ENCODE measurements at regions not wholly inside any gene's neighbourhood (a gene's known extent, or its start where the extent isn't known, plus 50 kb on each side); places are given as distances from the start of the nearest gene placed in this dataset.

GRCh38 chr2:167484875-167485274, 596.6 kb downstream of the XIRP2 start:
- H3K27ac ChIP-seq (ENCODE audit: control insufficient read depth, insufficient read depth, low read length): no peak overlapping the region
- no peaks in the 10 kb centered on the region for H4K20me1 ChIP-seq (ENCODE audit: control insufficient read depth, extremely low read depth, insufficient read depth, low read length)
- H2AFZ ChIP-seq (ENCODE audit: control insufficient read depth, low read length): no peak overlapping the region
- no peak overlapping the region for H3K9ac ChIP-seq (ENCODE audit: control insufficient read depth, extremely low read depth, insufficient read depth, low read length)
- no peak for FAIRE-seq
- H3K4me2 ChIP-seq (ENCODE audit: control insufficient read depth, extremely low read depth, insufficient read depth, low read depth, low read length): no peak overlapping the region
- no peaks in the 10 kb centered on the region for H3K36me3 ChIP-seq (ENCODE audit: control insufficient read depth in 2 of 2, extremely low read depth in 1 of 2, insufficient read depth in 2 of 2, low read length in 2 of 2)
- H3K9me3 ChIP-seq (ENCODE audit: control insufficient read depth, low read depth, low read length): no peaks in the 10 kb centered on the region
- H3K9me1 ChIP-seq (ENCODE audit: control insufficient read depth, extremely low read depth, insufficient read depth, low read length): no peaks in the 10 kb centered on the region
- H3K4me1 ChIP-seq (ENCODE audit: control insufficient read depth, extremely low read depth, insufficient read depth, low read length): no peaks in the 10 kb centered on the region
- dilution Hi-C loops (cut with MboI; ENCODE audit: extremely low pct_ligation_motif_present, low sequenced_read_pairs): no loop called here
- H3K79me2 ChIP-seq (ENCODE audit: control insufficient read depth, insufficient read depth, low read length): no peaks in the 10 kb centered on the region
- TF ChIP-seq EZH2 (IDR thresholded peaks at IDR 0.05; ENCODE audit: low read length) (no peak), CTCF (optimal IDR thresholded peaks at IDR 0.05 in 1 of 3, IDR thresholded peaks at IDR 0.05 in 1 of 3, conservative IDR thresholded peaks at IDR 0.05 in 1 of 3; ENCODE audit: extremely low read depth in 1 of 3, insufficient read depth in 2 of 3, low read length in 3 of 3) (no peak)
- no peaks in the 10 kb centered on the region for H3K27me3 ChIP-seq (ENCODE audit: control insufficient read depth, extremely low read depth, insufficient read depth, low read length)
- no peak overlapping the region for H3K4me3 ChIP-seq (ENCODE audit: control insufficient read depth in 2 of 3, extremely low read depth in 1 of 3, insufficient read depth in 2 of 3, low read depth in 1 of 3, low read length in 3 of 3)
- no peak for DNase-seq (ENCODE audit: low read depth, low spot score)

GRCh38 chr2:167480986-167481309, 592.7 kb downstream of the XIRP2 start:
- Histone ChIP-seq H2AFZ (ENCODE audit: control insufficient read depth, low read length) (no peak overlapping the region), H3K9me1 (ENCODE audit: control insufficient read depth, extremely low read depth, insufficient read depth, low read length) (no peaks in the 10 kb centered on the region), H3K36me3 (ENCODE audit: control insufficient read depth in 2 of 2, extremely low read depth in 1 of 2, insufficient read depth in 2 of 2, low read length in 2 of 2) (no peaks in the 10 kb centered on the region), H3K4me2 (ENCODE audit: control insufficient read depth, extremely low read depth, insufficient read depth, low read depth, low read length) (no peak overlapping the region), H3K9me3 (ENCODE audit: control insufficient read depth, low read depth, low read length) (no peaks in the 10 kb centered on the region), H3K4me3 (ENCODE audit: control insufficient read depth in 2 of 3, extremely low read depth in 1 of 3, insufficient read depth in 2 of 3, low read depth in 1 of 3, low read length in 3 of 3) (no peak overlapping the region), H3K79me2 (ENCODE audit: control insufficient read depth, insufficient read depth, low read length) (no peaks in the 10 kb centered on the region), H3K4me1 (ENCODE audit: control insufficient read depth, extremely low read depth, insufficient read depth, low read length) (no peaks in the 10 kb centered on the region), H4K20me1 (ENCODE audit: control insufficient read depth, extremely low read depth, insufficient read depth, low read length) (no peaks in the 10 kb centered on the region), H3K27me3 (ENCODE audit: control insufficient read depth, extremely low read depth, insufficient read depth, low read length) (no peaks in the 10 kb centered on the region), H3K27ac (ENCODE audit: control insufficient read depth, insufficient read depth, low read length) (no peak overlapping the region), H3K9ac (ENCODE audit: control insufficient read depth, extremely low read depth, insufficient read depth, low read length) (no peak overlapping the region)
- no peak for TF ChIP-seq CTCF (optimal IDR thresholded peaks at IDR 0.05 in 1 of 3, IDR thresholded peaks at IDR 0.05 in 1 of 3, conservative IDR thresholded peaks at IDR 0.05 in 1 of 3; ENCODE audit: extremely low read depth in 1 of 3, insufficient read depth in 2 of 3, low read length in 3 of 3)
- TF ChIP-seq EZH2 (IDR thresholded peaks at IDR 0.05; ENCODE audit: low read length): no peak
- dilution Hi-C loops (cut with MboI; ENCODE audit: extremely low pct_ligation_motif_present, low sequenced_read_pairs): no loop called here
- DNase-seq (ENCODE audit: low read depth, low spot score) (no peak), FAIRE-seq (no peak)

Data from keratinocyte (primary cell).